ENCODE measurements at regions not wholly inside any gene's neighbourhood (a gene's known extent, or its start where the extent isn't known, plus 50 kb on each side); places are given as distances from the start of the nearest gene placed in this dataset.

- Histone ChIP-seq H3K36me3 (ENCODE audit: control insufficient read depth in 2 of 2, extremely low read depth in 1 of 2, insufficient read depth in 2 of 2, low read length in 2 of 2) (no peaks in the 10 kb centered on the region), H3K9ac (replicated peaks; ENCODE audit: extremely low read depth, insufficient read depth, low read length) (no peak overlapping the region), H3K4me3 (replicated peaks in 1 of 3; ENCODE audit: insufficient read depth in 1 of 3, low read depth in 1 of 3, low read length in 3 of 3) (no peak overlapping the region), H3K9me3 (replicated peaks; ENCODE audit: control insufficient read depth, insufficient read depth, low read length) (no peaks in the 10 kb centered on the region), H3K79me2 (ENCODE audit: control insufficient read depth, insufficient read depth, low read length) (no peaks in the 10 kb centered on the region), H3K27me3 (ENCODE audit: control insufficient read depth in 2 of 2, insufficient read depth in 2 of 2, low read length in 2 of 2) (no peaks in the 10 kb centered on the region), H3K4me2 (ENCODE audit: insufficient read depth, low read length) (no peak overlapping the region), H4K20me1 (replicated peaks; ENCODE audit: control insufficient read depth, extremely low read depth, insufficient read depth, low read length) (no peaks in the 10 kb centered on the region), H3K9me1 (replicated peaks; ENCODE audit: control insufficient read depth, extremely low read depth, insufficient read depth, low read length) (no peaks in the 10 kb centered on the region), H3K4me1 (ENCODE audit: control insufficient read depth, extremely low read depth, insufficient read depth, low read length) (peaks cover 20% of the 10 kb centered on the region), H2AFZ (ENCODE audit: low read depth, low read length) (no peak overlapping the region), H3K27ac (ENCODE audit: insufficient read depth, low read depth, low read length) (peak overlapping the region; percentile 8)
- dilution Hi-C loops (cut with MboI; ENCODE audit: extremely low pct_ligation_motif_present, low sequenced_read_pairs): no loop called here
- DNase-seq (ENCODE audit: low read depth, low spot score) (no peak), FAIRE-seq (peak; percentile 64)
- ChIA-PET POLR2A (no interaction called here), CTCF (interaction anchor here (0.6 to 2.3 kb wide), 10 partner anchors 9 to 1740 kb away, joined by 3 to 17 read pairs (median 4); no protein-coding TSS in a partner anchor)
- BruUV-seq (replicated peaks): no TSS peak
- intact Hi-C loops (cut with micrococcal nuclease): loop anchor here (10.0 kb wide), 1 partner anchor 706 kb away; no protein-coding TSS in a partner anchor
- TF ChIP-seq POLR2A (IDR thresholded peaks at IDR 0.05; ENCODE audit: low read depth, low read length) (no peak), EZH2 (IDR thresholded peaks at IDR 0.05; ENCODE audit: borderline replicate concordance, low read depth, low read length, severe bottlenecking) (no peak), MYC (IDR thresholded peaks at IDR 0.05; ENCODE audit: low read depth, low read length) (no peak), GATA2 (IDR thresholded peaks at IDR 0.05; ENCODE audit: insufficient read depth, insufficient read length, low read depth, low read length) (no peak), FOS (IDR thresholded peaks at IDR 0.05; ENCODE audit: borderline replicate concordance, insufficient read depth, low read length) (no peak), JUN (IDR thresholded peaks at IDR 0.05; ENCODE audit: borderline replicate concordance, insufficient read depth, insufficient read length, low read depth) (no peak), MAX (IDR thresholded peaks at IDR 0.05; ENCODE audit: insufficient read depth, insufficient read length) (no peak), POLR2AphosphoS5 (IDR thresholded peaks at IDR 0.05; ENCODE audit: insufficient read depth, low read depth, low read length) (no peak)
- TF ChIP-seq, protein P1, sequence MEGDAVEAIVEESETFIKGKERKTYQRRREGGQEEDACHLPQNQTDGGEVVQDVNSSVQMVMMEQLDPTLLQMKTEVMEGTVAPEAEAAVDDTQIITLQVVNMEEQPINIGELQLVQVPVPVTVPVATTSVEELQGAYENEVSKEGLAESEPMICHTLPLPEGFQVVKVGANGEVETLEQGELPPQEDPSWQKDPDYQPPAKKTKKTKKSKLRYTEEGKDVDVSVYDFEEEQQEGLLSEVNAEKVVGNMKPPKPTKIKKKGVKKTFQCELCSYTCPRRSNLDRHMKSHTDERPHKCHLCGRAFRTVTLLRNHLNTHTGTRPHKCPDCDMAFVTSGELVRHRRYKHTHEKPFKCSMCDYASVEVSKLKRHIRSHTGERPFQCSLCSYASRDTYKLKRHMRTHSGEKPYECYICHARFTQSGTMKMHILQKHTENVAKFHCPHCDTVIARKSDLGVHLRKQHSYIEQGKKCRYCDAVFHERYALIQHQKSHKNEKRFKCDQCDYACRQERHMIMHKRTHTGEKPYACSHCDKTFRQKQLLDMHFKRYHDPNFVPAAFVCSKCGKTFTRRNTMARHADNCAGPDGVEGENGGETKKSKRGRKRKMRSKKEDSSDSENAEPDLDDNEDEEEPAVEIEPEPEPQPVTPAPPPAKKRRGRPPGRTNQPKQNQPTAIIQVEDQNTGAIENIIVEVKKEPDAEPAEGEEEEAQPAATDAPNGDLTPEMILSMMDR (IDR thresholded peaks at IDR 0.05; ENCODE audit: extremely low read depth in 1 of 2, insufficient read depth in 1 of 2, low read depth in 1 of 2, low read length in 2 of 2): no peak
These were observed 176.9 kb downstream of the SLIT2 start for GRCh38 chr4:20428436-20429160.

Measured in endothelial cell of umbilical vein (primary cell).